GM11168 (cell line): ENCODE measurements at regions not wholly inside any gene's neighbourhood (a gene's known extent, or its start where the extent isn't known, plus 50 kb on each side); places are given as distances from the start of the nearest gene placed in this dataset.

Experiments
- in situ Hi-C: fragments of 300-500 bp; cut with MboI; formaldehyde crosslinking; loops from one replicate; pipeline ENCODE4 v1.12.0; 2022; ENCODE audit warnings: low sequenced_read_pairs; ENCODE audit not compliant: unreplicated experiment

GRCh38 chr5:123752552-123753179, 240.7 kb downstream of the CSNK1G3 start:
- in situ Hi-C loops: no loop called here

GRCh38 chr5:123751670-123752069, 239.7 kb downstream of the CSNK1G3 start:
- in situ Hi-C loops: no loop called here

DNA sequence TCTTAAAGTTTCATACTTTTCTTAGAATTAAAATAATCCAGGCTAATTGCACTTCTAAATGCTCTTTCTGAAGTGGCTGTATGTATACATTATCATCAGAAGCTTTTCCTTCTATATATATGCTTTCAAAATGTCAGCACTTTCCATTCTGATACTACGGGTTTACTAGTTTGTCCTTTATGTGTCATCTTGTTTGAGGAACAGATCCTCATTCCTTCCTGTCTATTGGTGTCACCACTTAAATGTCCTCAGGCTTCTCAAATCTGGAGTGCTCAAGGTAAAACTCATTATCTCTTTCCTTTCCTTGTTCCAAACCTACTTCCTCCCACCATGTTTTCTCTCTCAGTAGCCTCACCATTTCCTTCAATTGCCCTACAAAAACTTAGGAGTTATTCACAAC, 236.3 kb downstream of the CSNK1G3 start:
- in situ Hi-C loops: no loop called here

GRCh38 chr5:123746683-123747360, 234.8 kb downstream of the CSNK1G3 start:
- in situ Hi-C loops: no loop called here

DNA sequence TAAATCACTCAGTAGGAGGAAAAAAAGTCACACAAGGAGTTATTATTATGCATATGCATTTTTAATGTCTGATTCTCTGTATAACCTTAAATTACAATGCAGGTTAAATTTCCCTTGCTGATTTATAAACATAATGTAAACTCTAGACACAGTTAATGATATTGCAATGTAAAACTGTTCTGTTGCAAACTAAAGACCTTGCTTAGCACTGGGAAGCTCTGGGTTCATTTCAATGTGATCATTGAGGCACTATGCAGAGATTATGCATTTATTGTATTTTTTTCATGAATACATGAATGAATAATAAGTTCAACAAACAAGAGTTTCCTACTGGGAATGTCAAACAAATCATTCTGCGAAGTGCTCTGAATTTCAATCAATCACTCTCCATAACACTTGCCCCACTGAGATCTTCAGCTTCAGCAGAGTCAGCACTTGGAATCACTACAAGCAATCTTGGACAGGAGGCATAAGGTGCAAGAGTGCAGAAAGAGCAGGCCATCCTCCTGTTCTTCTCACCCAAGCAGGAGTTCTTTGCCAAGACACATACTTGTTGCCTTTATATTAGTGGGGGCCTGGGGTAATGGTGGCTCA, 232.1 kb downstream of the CSNK1G3 start:
- in situ Hi-C loops: no loop called here

DNA sequence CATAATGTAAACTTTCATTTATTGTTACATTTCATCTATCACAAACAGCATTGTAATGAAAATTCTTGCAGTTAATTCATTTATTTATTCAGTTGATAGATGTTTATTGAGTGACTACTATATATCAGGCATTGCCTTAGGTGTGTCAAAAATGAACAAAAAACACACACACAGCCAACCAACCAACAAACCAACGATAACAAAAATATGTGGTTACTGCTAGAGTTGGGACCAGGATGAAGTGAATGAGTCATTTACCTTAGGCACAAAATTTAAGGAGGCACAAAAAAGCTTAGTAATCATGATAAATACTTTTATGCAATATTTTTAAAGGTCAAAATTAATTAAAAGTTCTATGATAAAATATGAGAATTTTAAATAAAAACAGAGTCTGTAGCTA, 223.4 kb downstream of the CSNK1G3 start:
- in situ Hi-C loops: no loop called here

GRCh38 chr5:123732257-123732656, 220.3 kb downstream of the CSNK1G3 start:
- in situ Hi-C loops: no loop called here

DNA sequence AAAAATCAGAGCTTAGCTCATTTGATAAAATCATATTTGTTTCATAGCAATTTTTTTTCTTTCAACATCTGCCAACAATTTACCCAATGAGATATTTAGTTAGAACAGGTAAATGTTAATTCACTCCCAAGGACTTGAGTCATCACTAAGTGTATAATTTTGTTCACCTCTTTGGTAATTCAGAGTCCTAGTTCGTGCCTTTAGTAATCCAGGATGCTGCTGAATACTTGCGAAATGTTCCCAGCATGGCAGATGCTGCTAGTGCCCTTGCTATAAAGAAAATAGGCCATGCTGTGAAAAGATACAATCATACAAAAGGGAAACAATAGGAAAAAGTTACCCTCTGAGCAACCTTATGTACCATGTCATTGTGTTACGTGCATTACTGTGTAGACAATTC, 210.5 kb downstream of the CSNK1G3 start:
- in situ Hi-C loops: no loop called here

GRCh38 chr5:123721675-123722276, 209.8 kb downstream of the CSNK1G3 start:
- in situ Hi-C loops: no loop called here

DNA sequence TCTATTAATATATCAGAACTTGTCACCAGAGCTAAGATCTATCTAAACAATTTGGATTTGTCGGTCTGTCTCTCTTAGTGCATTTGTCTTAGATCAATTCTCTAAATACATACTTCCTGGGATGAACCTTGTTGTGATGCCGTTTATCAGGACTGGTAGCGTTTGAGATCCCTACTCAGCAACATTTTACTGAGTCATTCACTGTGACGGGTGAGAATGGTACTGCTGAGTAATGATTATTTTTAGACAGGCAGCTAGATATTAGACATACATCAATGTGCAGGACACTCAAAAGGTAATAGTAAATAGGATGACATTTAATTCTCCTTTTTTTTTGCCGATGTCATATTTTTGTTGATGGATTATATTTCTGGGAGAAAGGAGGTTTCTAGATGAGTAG, 209.0 kb downstream of the CSNK1G3 start:
- in situ Hi-C loops: no loop called here

DNA sequence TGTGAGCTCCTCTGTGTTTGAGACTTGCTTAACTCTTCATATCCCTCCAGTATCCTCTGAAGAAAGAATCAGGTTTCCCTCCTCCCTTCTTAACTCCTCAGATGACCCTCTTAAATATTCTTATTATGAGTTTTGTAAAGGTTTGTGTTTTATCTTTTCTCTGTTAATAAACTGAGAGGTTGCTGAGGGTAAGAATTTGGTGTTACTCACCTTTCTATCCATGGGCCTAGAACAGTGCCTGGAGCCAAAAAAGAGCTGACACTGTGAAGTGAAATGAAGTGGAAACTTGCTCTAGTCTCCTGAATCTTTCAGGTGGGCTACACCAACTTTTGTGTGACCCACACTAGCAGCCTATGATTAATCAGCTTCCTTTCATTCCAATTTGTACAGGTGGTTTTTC, 208.4 kb downstream of the CSNK1G3 start:
- in situ Hi-C loops: no loop called here

- in situ Hi-C loops: no loop called here
Observed at GRCh38 chr5:123719004-123719403, 207.0 kb downstream of the CSNK1G3 start.

- in situ Hi-C loops: no loop called here
Observed at GRCh38 chr5:123718238-123718637, 206.3 kb downstream of the CSNK1G3 start.

- in situ Hi-C loops: no loop called here
Observed at GRCh38 chr5:123717139-123717538, 205.2 kb downstream of the CSNK1G3 start.

GRCh38 chr5:123710031-123710430, 198.1 kb downstream of the CSNK1G3 start:
- in situ Hi-C loops: no loop called here

- in situ Hi-C loops: no loop called here
Observed at GRCh38 chr5:123709422-123709821, 197.4 kb downstream of the CSNK1G3 start.

DNA sequence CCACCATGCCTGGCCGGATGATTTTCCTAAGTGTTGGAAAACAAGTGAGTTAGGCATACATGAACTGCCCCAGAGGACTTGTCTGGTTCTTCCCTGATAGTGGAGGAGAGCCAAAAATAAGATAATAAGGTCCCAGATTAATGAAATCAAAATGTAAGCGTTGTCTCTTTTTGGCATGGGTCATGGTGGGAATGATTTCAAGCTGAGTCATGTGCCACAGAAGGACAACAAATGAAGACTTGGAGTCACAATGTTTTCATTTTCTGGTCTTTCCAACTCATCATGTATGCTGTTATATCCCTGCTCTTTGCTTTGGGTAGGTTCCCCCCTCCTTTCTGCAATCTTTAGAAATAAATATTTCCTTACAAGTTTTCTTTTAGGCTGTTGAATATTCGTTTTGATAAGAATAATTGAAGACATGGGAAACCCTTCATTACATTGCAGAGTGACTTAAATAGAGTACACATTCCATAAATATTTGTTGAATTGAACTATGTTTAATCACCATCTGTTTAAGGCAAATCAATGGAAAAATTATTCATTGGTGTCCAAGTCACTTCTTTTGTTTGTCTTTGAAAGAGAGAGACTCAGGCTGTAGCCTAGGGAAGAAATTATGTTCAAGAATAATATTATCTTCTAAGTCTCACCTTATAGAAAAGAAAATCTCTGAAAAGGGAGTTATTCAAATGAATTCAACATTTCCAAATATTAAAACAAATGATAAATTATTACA, 196.3 kb downstream of the CSNK1G3 start:
- in situ Hi-C loops: no loop called here

- in situ Hi-C loops: no loop called here
Observed at GRCh38 chr5:123706531-123706930, 194.6 kb downstream of the CSNK1G3 start.

- in situ Hi-C loops: no loop called here
Observed at GRCh38 chr5:123705741-123706140, 193.8 kb downstream of the CSNK1G3 start.

DNA sequence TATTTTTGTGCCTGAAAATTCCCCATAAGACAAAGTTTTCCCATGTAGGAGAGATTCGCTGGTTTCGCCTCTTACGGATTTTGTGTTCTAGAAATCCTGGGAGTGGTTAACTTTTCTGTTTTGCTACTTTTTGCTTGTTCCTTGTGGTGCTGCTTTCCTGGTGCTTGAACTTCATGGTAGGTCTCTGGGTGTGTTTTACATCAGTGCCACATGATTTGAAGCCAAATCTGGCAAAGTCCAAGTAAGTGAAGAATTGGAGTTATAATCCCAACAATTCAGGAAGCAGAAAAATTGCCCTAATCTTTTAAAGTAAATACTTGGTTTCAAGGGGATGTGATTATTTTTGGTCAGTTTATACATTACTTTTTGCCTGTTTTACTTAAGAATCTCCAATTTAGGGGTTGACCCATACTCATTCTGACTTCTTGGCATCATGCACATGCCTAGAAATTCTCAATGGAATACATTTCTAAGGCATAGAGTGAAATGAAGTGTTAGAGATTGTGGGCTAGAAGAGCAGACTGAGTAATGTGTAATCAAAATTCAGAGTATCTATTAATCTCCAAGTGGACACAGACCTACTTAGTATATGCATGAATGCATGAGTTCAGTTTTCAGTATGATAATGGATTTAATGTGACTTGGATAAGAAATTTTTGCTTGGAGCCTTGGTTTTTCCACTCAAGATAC, 189.7 kb downstream of the CSNK1G3 start:
- in situ Hi-C loops: no loop called here
